ENCODE measurements at regions not wholly inside any gene's neighbourhood (a gene's known extent, or its start where the extent isn't known, plus 50 kb on each side); places are given as distances from the start of the nearest gene placed in this dataset.

DNA sequence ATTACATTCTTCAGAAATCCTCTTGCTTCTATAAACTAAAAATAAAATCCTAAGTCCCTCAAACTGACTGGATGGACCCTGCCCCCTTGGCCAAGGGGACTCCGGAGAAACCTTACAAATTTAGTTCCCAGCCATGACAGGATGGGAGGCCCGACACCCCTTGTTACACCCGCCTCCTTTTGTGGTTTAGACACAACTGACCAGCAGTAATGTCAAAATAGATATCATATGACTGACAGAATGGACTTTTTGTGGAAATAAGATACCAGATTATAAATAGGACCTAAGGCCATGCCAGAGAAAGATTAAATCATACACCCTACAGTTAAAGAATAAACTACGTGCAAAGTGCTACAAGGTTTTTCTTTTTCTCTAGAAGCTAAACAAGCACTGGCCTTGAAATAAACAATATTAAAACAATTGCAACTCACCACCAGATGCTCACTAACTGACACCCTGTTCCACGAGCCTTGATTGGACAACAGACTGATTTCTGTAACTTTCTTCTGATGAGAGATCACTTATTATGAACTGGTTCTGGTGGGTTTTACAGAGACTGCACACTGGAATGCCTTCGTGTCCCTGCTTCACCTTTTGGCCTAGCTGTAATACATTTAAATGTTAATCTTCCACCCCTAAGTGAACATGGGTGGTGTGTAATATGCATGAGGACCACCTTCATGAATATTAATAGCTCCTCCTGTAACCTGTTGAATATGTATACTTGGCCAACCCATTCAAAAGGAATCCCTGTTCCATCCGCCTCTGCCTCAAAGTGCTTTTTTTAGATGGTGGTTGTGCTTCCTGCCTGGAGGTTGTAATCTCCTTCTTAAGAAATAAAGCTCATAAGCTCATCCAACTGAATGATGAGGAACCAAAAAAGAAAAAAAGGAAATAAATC is 99.6 kb downstream of the ODF2L start:
- Histone ChIP-seq H3K36me3 (no peaks in the 10 kb centered on the region), H3K4me3 (no peak overlapping the region), H3K4me1 (no peaks in the 10 kb centered on the region), H3K27me3 (no peaks in the 10 kb centered on the region), H3K27ac (no peak overlapping the region), H3K9me3 (peaks cover 0 to 17% (median 0%) of the 10 kb centered on the region in 4 donors)
- DNase-seq = no peak
- WGBS, 5 donors = 66 to 70% (median 69%) methylated on average over 7 of the region's 7 CpGs
- TF ChIP-seq EP300 (IDR thresholded peaks at IDR 0.05) (no peak), POLR2A (IDR thresholded peaks at IDR 0.05) (no peak), POLR2AphosphoS5 (IDR thresholded peaks at IDR 0.05) (no peak)
- TF ChIP-seq, protein P1, sequence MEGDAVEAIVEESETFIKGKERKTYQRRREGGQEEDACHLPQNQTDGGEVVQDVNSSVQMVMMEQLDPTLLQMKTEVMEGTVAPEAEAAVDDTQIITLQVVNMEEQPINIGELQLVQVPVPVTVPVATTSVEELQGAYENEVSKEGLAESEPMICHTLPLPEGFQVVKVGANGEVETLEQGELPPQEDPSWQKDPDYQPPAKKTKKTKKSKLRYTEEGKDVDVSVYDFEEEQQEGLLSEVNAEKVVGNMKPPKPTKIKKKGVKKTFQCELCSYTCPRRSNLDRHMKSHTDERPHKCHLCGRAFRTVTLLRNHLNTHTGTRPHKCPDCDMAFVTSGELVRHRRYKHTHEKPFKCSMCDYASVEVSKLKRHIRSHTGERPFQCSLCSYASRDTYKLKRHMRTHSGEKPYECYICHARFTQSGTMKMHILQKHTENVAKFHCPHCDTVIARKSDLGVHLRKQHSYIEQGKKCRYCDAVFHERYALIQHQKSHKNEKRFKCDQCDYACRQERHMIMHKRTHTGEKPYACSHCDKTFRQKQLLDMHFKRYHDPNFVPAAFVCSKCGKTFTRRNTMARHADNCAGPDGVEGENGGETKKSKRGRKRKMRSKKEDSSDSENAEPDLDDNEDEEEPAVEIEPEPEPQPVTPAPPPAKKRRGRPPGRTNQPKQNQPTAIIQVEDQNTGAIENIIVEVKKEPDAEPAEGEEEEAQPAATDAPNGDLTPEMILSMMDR (IDR thresholded peaks at IDR 0.05) = no peak
- intact Hi-C loops (cut with DNase I; ENCODE audit: low total_unique reads) = no loop called here

- Histone ChIP-seq H3K27ac (no peak overlapping the region), H3K4me3 (no peak overlapping the region), H3K36me3 (no peaks in the 10 kb centered on the region), H3K4me1 (no peaks in the 10 kb centered on the region), H3K9me3 (peaks cover 0 to 10% (median 0%) of the 10 kb centered on the region in 4 donors), H3K27me3 (no peaks in the 10 kb centered on the region)
- 50 to 69% (median 59%) methylated on average over 1 of the region's 1 CpG for WGBS, 5 donors
- TF ChIP-seq, protein P1 (IDR thresholded peaks at IDR 0.05) = no peak
- TF ChIP-seq POLR2AphosphoS5 (IDR thresholded peaks at IDR 0.05) (no peak), POLR2A (IDR thresholded peaks at IDR 0.05) (no peak), EP300 (IDR thresholded peaks at IDR 0.05) (no peak)
- no peak for DNase-seq
- intact Hi-C loops (cut with DNase I; ENCODE audit: low total_unique reads) = no loop called here
Observed at GRCh38 chr1:86289746-86290145, 106.4 kb downstream of the ODF2L start.

DNA sequence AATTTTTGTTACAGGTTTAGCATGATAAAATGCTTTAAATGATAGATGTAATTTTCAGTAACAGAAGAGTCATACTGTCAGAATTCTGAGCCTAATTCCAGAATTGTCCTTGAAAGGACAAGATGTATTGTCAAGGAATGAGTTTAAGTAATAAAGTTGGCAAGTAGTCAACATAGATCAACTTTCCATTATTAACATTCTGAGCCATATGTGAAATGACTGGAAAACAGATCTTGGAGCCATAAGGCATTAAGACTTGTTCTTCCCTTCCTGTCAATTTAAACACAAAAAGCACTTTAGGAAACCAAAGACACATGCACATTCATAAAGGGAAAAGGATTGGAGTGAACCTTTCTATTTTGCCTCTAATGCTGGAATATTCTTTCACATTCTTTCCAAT is 107.0 kb downstream of the ODF2L start:
- peaks cover 0 to 9% (median 0%) of the 10 kb centered on the region in 4 donors for H3K9me3 ChIP-seq
- peak in 1 of 2 donors; percentile 46 for DNase-seq
- H3K4me1 ChIP-seq = no peaks in the 10 kb centered on the region
- no peaks in the 10 kb centered on the region for H3K27me3 ChIP-seq
- H3K27ac ChIP-seq = no peak overlapping the region
- TF ChIP-seq, protein P1 (IDR thresholded peaks at IDR 0.05) = no peak
- TF ChIP-seq POLR2AphosphoS5 (IDR thresholded peaks at IDR 0.05) (no peak), EP300 (IDR thresholded peaks at IDR 0.05) (no peak), POLR2A (IDR thresholded peaks at IDR 0.05) (no peak)
- H3K4me3 ChIP-seq = no peak overlapping the region
- intact Hi-C loops (cut with DNase I; ENCODE audit: low total_unique reads) = no loop called here
- H3K36me3 ChIP-seq = no peaks in the 10 kb centered on the region

DNA sequence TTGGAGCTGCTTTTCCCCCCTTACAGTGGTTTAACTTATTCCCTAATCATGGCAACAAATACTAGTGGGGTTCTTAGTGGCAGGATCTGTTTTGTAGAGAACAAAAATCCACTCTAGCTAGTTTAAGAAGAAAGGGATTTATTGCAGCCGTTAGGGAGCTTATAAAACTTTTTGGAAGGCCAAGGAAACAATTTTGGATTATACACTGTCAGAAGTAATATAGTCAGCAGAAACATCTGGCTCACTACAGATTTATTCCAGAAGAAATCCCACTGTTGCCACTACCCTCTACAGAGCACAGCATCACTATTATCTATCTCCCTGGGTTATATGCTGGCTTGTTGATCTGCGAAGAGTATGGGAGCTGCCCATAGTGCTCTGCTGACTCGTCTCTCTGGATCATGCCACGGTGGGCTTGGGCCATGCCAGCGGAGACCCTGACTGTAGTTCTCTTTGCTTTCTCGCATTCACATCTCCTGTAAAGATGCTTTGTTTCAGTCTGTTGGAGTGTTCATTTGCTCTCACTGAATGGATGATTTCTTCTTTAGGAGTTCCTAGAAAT is 107.5 kb downstream of the ODF2L start:
- 77 to 85% (median 80%) methylated on average over 6 of the region's 6 CpGs for WGBS, 5 donors
- no peak overlapping the region for H3K4me3 ChIP-seq
- H3K36me3 ChIP-seq = no peaks in the 10 kb centered on the region
- peaks cover 0 to 7% (median 0%) of the 10 kb centered on the region in 4 donors for H3K9me3 ChIP-seq
- no peak overlapping the region for H3K27ac ChIP-seq
- intact Hi-C loops (cut with DNase I; ENCODE audit: low total_unique reads) = no loop called here
- TF ChIP-seq, protein P1 (IDR thresholded peaks at IDR 0.05) = no peak
- TF ChIP-seq EP300 (IDR thresholded peaks at IDR 0.05) (no peak), POLR2A (IDR thresholded peaks at IDR 0.05) (no peak)
- H3K27me3 ChIP-seq = no peaks in the 10 kb centered on the region
- peak in 1 of 2 donors; percentile 34 for DNase-seq
- no peaks in the 10 kb centered on the region for H3K4me1 ChIP-seq
